NCI-H510A treated with DMSO at 0.1 percent for 48 hours (cell line): ENCODE measurements at regions not wholly inside any gene's neighbourhood (a gene's known extent, or its start where the extent isn't known, plus 50 kb on each side); places are given as distances from the start of the nearest gene placed in this dataset.
A peak's percentile ranks its signal among the peaks of the same experiment; 100 is the strongest.

Source experiments
- DNase-seq: peaks from one replicate; lab custom pipeline; 2025; lab: John Stamatoyannopoulos, UW

GRCh38 chr12:88417531-88417930, 162.7 kb downstream of the KITLG start:
- DNase-seq, result peak; percentile 65

DNA sequence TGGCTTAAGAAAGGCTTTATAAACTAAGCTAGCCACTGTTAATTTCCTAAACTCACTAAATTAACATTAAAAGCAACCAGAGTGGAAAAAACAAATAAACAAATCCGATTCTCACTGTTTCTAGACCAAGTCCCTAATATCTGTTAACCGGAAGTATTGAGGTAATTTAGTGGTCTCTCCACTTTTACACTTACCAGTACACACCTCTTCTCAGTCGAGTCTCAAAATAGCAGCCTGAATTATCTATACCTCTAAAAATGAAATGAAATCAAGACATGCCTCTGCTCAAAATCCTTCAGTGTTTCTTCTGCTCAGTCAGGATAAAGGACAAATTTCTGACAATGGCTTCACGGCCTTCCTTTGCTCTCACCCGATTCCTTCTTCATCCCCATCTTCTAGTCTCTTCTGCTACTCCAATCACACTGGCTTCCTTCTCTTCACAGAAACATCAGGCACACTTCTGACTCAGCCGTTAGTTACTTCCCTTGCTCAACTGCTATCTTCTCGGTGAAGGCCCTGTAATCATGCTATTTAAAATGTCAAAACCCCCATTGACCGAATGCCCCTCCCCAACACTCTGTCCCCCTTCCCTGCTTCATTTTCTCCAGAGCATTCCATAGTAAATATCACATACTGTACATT, 161.3 kb downstream of the KITLG start:
- DNase-seq, result no peak

DNA sequence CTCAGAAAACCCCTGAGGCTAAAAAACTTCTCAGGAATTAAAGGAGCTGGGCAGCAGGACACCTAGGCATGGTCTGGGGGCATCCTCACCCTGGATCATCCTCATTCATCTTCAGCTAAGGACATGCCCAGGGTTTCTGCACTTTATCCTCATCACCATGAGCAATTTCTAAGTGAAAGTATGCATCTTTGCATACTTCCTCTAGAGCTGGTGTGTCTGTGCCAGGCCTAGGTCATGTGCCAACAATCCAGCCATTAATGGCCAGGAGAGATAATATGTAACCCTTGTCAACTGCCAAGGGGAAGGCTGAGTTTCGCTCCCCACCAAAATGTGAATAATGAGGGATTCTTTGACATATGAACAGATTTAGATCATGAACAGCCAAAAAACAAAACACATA, 160.5 kb downstream of the KITLG start:
- DNase-seq, result no peak

GRCh38 chr12:88420457-88420856, 159.8 kb downstream of the KITLG start:
- no peak for DNase-seq

GRCh38 chr12:88424791-88425730, 155.2 kb downstream of the KITLG start:
- no peak for DNase-seq

DNA sequence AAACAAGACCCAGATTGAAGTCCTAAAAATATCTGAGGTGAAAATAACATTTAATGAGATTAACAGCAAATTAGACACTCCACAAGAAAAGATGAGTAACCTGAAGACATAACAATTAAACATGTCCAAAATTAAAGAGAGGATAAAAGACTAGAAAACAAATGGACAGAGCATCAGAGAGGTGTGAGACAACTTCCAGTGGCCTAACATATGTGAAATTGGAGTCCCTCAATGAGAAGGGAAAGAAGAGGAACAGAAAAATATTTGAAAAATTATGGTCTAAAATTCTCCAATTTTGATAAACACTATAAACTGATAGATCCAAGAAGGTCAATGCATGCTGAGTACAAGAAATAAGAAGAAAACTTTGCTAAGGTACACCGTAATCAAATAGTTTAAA, 151.9 kb downstream of the KITLG start:
- no peak for DNase-seq

GRCh38 chr12:88431246-88431645, 149.0 kb downstream of the KITLG start:
- DNase-seq, result no peak

DNA sequence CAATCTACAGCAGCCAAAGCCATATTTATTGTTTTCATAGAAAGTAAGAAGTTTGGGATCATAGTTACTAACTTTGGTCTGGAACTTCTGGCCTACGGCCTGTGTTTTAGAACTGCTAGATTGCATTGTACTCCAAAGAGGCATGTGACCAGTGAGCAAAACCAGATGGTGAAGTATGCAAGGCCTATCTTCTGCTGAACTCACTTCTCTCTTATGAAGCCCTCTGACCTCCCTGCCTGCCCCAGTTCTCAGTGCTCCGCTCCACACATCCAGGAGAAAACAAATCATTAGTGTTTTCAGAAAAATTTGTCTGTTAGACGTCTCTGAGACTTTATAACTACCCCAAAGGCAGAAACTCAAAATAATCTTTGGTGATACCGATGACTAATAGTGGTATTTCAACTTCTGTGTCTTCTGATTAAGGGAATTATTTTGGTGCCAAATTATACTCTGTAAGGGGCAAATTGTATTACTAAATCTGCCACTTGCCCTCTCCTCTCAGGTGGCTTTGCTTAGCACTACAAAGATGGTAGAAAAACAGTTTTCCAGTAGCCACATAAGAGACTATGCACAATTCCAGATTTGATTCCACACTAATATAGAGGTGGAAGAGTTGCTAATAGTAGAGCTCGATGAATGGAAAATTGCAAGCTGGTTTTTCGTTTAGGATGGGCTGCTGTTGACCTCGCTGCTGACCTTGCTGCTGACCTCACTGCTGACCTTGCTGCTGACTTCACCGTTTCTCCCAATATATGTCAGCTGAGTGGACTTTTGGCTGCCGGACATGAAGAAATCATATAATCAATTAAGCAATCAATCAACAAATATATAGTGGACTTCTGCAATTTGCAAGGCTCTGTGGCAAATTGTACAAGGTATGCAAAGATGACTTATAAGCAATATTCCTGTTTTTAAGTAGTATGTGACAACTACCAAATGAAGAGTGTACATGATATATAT, 147.5 kb downstream of the KITLG start:
- no peak for DNase-seq

DNA sequence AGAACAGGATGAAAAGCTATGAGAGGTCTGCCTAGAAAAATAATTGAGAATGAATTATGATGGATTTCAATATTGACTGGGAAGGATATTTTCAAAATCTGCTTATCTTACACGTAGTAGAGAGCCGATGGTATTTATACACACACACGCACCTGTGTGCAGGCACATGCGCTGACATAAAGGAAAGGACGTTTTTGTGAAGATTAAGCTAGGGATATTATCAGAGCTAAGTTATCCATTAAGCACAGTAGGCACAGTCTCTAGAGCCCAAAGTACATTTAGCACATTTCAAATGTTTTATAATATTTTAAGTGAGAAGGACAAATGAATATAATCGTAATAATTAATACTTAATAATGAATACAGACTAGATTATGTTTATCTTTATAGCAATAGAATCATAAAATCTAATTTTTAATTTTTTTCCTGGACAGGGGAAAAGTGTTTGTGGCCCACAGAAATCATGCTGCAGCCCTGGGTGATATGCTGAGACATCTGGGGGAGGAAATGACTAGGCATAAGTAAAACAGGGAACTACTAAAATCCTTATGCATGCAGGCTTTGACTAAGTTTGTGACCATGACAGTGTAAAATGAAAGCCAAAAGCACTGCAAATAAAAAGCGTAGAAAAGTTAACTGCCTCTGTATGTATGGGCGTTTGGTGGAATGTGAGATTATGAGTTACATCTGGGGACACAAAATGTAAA, 146.1 kb downstream of the KITLG start:
- no peak for DNase-seq

GRCh38 chr12:88435334-88436076, 144.8 kb downstream of the KITLG start:
- DNase-seq, result no peak

DNA sequence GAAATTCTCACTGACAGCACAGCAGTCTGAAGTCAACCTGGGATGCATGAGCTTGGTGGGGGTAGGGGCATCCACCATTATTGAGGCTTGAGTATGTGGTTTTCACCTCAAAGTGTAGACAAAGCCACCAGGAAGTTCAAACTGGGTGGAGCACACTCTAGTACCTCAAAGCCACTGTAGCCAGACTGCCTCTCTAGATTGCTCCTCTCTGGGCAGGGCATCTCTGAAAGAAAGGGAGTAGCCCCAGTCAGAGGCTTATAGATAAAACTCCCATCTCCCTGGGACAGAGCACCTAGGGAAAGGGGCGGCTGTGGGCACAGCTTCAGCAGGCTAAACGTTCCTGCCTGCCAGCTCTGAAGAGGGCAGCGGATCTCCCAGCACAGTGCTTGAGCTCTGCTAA, 143.0 kb downstream of the KITLG start:
- no peak for DNase-seq
